OCI-LY7 (cell line): ENCODE measurements at regions not wholly inside any gene's neighbourhood (a gene's known extent, or its start where the extent isn't known, plus 50 kb on each side); places are given as distances from the start of the nearest gene placed in this dataset.

Source experiments
- EZH2phosphoT487 ChIP-seq: fragments of 200-600 bp; sonication (generic); IDR thresholded peaks from 2 replicates; pipeline ENCODE4 v1.6.1; 2018; ENCODE audit warnings: low read depth, borderline replicate concordance, mild to moderate bottlenecking, mixed run types, antibody characterized with exemption, low read length, moderate library complexity, mixed read lengths
- TF ChIP-seq, protein P1 (sequence below): fragments of 200-600 bp; sonication (generic); conservative IDR thresholded peaks from 2 replicates; pipeline ENCODE4 v1.5.1; 2014; ENCODE audit warnings: mild to moderate bottlenecking, antibody characterized with exemption, low read length, moderate library complexity, mixed read lengths

GRCh38 chr2:47251404-47251675 is 75.0 kb upstream of the CALM2 start:
- TF ChIP-seq, protein P1, sequence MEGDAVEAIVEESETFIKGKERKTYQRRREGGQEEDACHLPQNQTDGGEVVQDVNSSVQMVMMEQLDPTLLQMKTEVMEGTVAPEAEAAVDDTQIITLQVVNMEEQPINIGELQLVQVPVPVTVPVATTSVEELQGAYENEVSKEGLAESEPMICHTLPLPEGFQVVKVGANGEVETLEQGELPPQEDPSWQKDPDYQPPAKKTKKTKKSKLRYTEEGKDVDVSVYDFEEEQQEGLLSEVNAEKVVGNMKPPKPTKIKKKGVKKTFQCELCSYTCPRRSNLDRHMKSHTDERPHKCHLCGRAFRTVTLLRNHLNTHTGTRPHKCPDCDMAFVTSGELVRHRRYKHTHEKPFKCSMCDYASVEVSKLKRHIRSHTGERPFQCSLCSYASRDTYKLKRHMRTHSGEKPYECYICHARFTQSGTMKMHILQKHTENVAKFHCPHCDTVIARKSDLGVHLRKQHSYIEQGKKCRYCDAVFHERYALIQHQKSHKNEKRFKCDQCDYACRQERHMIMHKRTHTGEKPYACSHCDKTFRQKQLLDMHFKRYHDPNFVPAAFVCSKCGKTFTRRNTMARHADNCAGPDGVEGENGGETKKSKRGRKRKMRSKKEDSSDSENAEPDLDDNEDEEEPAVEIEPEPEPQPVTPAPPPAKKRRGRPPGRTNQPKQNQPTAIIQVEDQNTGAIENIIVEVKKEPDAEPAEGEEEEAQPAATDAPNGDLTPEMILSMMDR = no peak
- no peak for TF ChIP-seq EZH2phosphoT487
